Liver (tissue), 8 donors: ENCODE measurements at regions not wholly inside any gene's neighbourhood (a gene's known extent, or its start where the extent isn't known, plus 50 kb on each side); places are given as distances from the start of the nearest gene placed in this dataset.

Experiments used
- DNase-seq: peaks from one replicate; pipeline ENCODE4 v3.0.0-alpha.2; 2017; ENCODE audit warnings: low spot score
- H3K27ac ChIP-seq, 2 donors: one replicate each; pipeline ENCODE4 v1.7.0; 2013; ENCODE audit warnings: inconsistent platforms in 2 of 2, low read length in 2 of 2, control low read depth in 1 of 2, low read depth in 1 of 2, mild to moderate bottlenecking in 1 of 2
- H3K27me3 ChIP-seq, 4 donors: one replicate each; pipeline versions ENCODE4 v1.6.1 to v1.7.0; 2013; ENCODE audit warnings: low read length in 3 of 4, inconsistent platforms in 1 of 4, mild to moderate bottlenecking in 1 of 4, moderate library complexity in 1 of 4; ENCODE audit not compliant: control insufficient read depth in 4 of 4, insufficient read depth in 4 of 4
- H3K36me3 ChIP-seq, 4 donors: one replicate each; pipeline versions ENCODE4 v1.6.1 to v1.7.0; 2013; ENCODE audit warnings: low read length in 3 of 4, mild to moderate bottlenecking in 3 of 4, low read depth in 1 of 4, moderate library complexity in 1 of 4; ENCODE audit not compliant: control insufficient read depth in 4 of 4, insufficient read depth in 3 of 4
- H3K4me1 ChIP-seq, 4 donors: one replicate each; pipeline versions ENCODE4 v1.6.1 to v1.7.0; 2013; ENCODE audit warnings: low read length in 3 of 4, mild to moderate bottlenecking in 3 of 4, moderate library complexity in 1 of 4; ENCODE audit not compliant: control insufficient read depth in 4 of 4, insufficient read depth in 4 of 4
- H3K4me3 ChIP-seq, 3 donors: one replicate each; pipeline versions ENCODE4 v1.6.1 to v1.7.0; 2013; ENCODE audit warnings: low read length in 3 of 3, control low read depth in 1 of 3, low read depth in 1 of 3, mild to moderate bottlenecking in 1 of 3
- H3K9ac ChIP-seq, 2 donors: one replicate each; pipeline ENCODE4 v1.7.0; 2013; ENCODE audit warnings: low read length in 2 of 2, mild to moderate bottlenecking in 2 of 2, moderate library complexity in 2 of 2, control low read depth in 1 of 2, low read depth in 1 of 2
- H3K9me3 ChIP-seq, 4 donors: one replicate each; pipeline versions ENCODE4 v1.6.1 to v1.7.0; 2013; ENCODE audit warnings: low read length in 3 of 4; ENCODE audit not compliant: control insufficient read depth in 4 of 4
- CTCF ChIP-seq: fragments of 150-350 bp; IDR thresholded peaks from 2 replicates; pipeline ENCODE4 v1.5.1; 2017; ENCODE audit warnings: improper control_type of control experiment, low read depth, low read length; ENCODE audit not compliant: missing input control
- FOXA2 ChIP-seq: IDR thresholded peaks from 2 replicates; pipeline ENCODE4 v1.6.1; 2016; ENCODE audit warnings: antibody characterized with exemption
- HNF4A ChIP-seq, 2 donors: conservative IDR thresholded peaks; 2 replicates each; pipeline ENCODE4 v1.6.1; 2016; ENCODE audit warnings: antibody characterized with exemption in 2 of 2, mild to moderate bottlenecking in 2 of 2
- NR2F2 ChIP-seq: IDR thresholded peaks from 2 replicates; pipeline ENCODE4 v1.6.1; 2016; ENCODE audit warnings: antibody characterized with exemption
- REST ChIP-seq: IDR thresholded peaks from 2 replicates; pipeline ENCODE4 v1.6.1; 2016; ENCODE audit warnings: antibody characterized with exemption, mild to moderate bottlenecking
- RXRA ChIP-seq, 2 donors: IDR thresholded peaks; 2 replicates each; pipeline ENCODE4 v1.6.1; 2017 to 2018; ENCODE audit warnings: antibody characterized with exemption in 2 of 2, mild to moderate bottlenecking in 1 of 2
- YY1 ChIP-seq: IDR thresholded peaks from 2 replicates; pipeline ENCODE4 v1.6.1; 2016; ENCODE audit warnings: antibody characterized with exemption, mild to moderate bottlenecking
- WGBS: extraction: QIAGEN DNeasy Blood & Tissue Kit; methylation state at CpG from one replicate; pipeline ENCODE4 v1.1.7; 2013; 5-methylcytosine and 5-hydroxymethylcytosine counted together
- donor health status: healthy.
- donor health status: healthy.
- donor health status: healthy.
- donor health status: healthy.
- donor health status: healthy.

GRCh38 chr22:19663821-19664355 is 50.4 kb upstream of the SEPTIN5 start (continued):
- no peak for TF ChIP-seq REST
- no peak for TF ChIP-seq FOXA2

GRCh38 chr22:19664406-19664805 is 49.9 kb upstream of the SEPTIN5 start:
- H3K4me1 ChIP-seq = no peaks in the 10 kb centered on the region
- no peaks in the 10 kb centered on the region for H3K27me3 ChIP-seq
- no peaks in the 10 kb centered on the region for H3K36me3 ChIP-seq
- no peak overlapping the region for H3K4me3 ChIP-seq
- DNase-seq = no peak
- 89% methylated on average over 2 of the region's 2 CpGs for WGBS
- H3K9ac ChIP-seq = no peak overlapping the region
- TF ChIP-seq YY1 (no peak), HNF4A (conservative IDR thresholded peaks at IDR 0.05) (no peak), RXRA (IDR thresholded peaks at IDR 0.05) (no peak), NR2F2 (no peak), CTCF (no peak)
- H3K27ac ChIP-seq = no peak overlapping the region
- no peaks in the 10 kb centered on the region for H3K9me3 ChIP-seq
